ENCODE measurements at regions not wholly inside any gene's neighbourhood (a gene's known extent, or its start where the extent isn't known, plus 50 kb on each side); places are given as distances from the start of the nearest gene placed in this dataset.

GRCh38 chr10:6667150-6667549 lies 87.1 kb upstream of the PRKCQ start:
- POLR2A ChIA-PET: no interaction called here
- H3K27ac ChIP-seq (ENCODE audit: extremely low read depth, low read depth, low read length): no peak overlapping the region
- BruUV-seq (replicated peaks): no TSS peak
- ATAC-seq (no peak), DNase-seq (ENCODE audit: extremely low read depth in 1 of 4, low spot score in 3 of 4) (no peak), FAIRE-seq (no peak)
- in situ Hi-C loops (cut with MboI) (loop anchor here (25.0 kb wide), 1 partner anchor 555 kb away; no protein-coding TSS in a partner anchor), intact Hi-C loops (cut with micrococcal nuclease) (loop anchor here (1.0 to 5.0 kb wide), 2 partner anchors 150 to 250 kb away; no protein-coding TSS in a partner anchor)
- no peaks in the 10 kb centered on the region for H3K36me3 ChIP-seq (ENCODE audit: control insufficient read depth, insufficient read depth, low read length)
- H3K4me1 ChIP-seq (replicated peaks in 1 of 2; ENCODE audit: control insufficient read depth in 2 of 2, insufficient read depth in 2 of 2, low read length in 2 of 2): no peaks in the 10 kb centered on the region
- no peaks in the 10 kb centered on the region for H3K9me3 ChIP-seq (replicated peaks; ENCODE audit: control insufficient read depth, insufficient read depth, low read depth, low read length)
- WGBS (ENCODE audit: insufficient coverage, low coverage, missing lambda C conversion rate): 0% methylated on average over 4 of the region's 4 CpGs
- no peaks in the 10 kb centered on the region for H3K79me2 ChIP-seq (ENCODE audit: control insufficient read depth, insufficient read depth, low read length)
- no peak overlapping the region for H3K4me3 ChIP-seq
- CTCF ChIA-PET (ENCODE audit: low intra/inter-chr PET ratio): interaction anchor here (0.6 to 4.3 kb wide), 4 partner anchors 9 to 250 kb away, joined by 3 to 29 read pairs (median 7); no protein-coding TSS in a partner anchor
- no peaks in the 10 kb centered on the region for H4K20me1 ChIP-seq (replicated peaks; ENCODE audit: control insufficient read depth, insufficient read depth, low read length)
- no peaks in the 10 kb centered on the region for H3K9me1 ChIP-seq (ENCODE audit: control insufficient read depth, insufficient read depth, low read length)
- no peak overlapping the region for H3K9ac ChIP-seq (ENCODE audit: insufficient read depth in 1 of 2, low read depth in 2 of 2, low read length in 2 of 2)
- H3K4me2 ChIP-seq (ENCODE audit: insufficient read depth, low read length): no peak overlapping the region
- peaks cover 0 to 4% of the 10 kb centered on the region in 2 experiments; a peak in 3 of 5 replicates for H3K27me3 ChIP-seq (ENCODE audit: control insufficient read depth in 2 of 2, insufficient read depth in 2 of 2, low read length in 2 of 2)
- no peak overlapping the region for H2AFZ ChIP-seq (ENCODE audit: low read depth, low read length)
- TF ChIP-seq CEBPZ (IDR thresholded peaks at IDR 0.05; ENCODE audit: borderline replicate concordance, low read depth, low read length) (no peak), ZC3H4 (CRISPR knock-in tag; IDR thresholded peaks at IDR 0.05; ENCODE audit: borderline replicate concordance) (no peak), ZNF263 (CRISPR knock-in tag; IDR thresholded peaks at IDR 0.05; ENCODE audit: borderline replicate concordance) (no peak), ZNF695 (CRISPR knock-in tag; IDR thresholded peaks at IDR 0.05) (no peak), ZNF408 (CRISPR knock-in tag; IDR thresholded peaks at IDR 0.05; ENCODE audit: low read depth) (no peak), SAP30 (IDR thresholded peaks at IDR 0.05; ENCODE audit: borderline replicate concordance, insufficient read depth, low read depth, low read length, poor library complexity, severe bottlenecking) (no peak), HNRNPH1 (optimal IDR thresholded peaks at IDR 0.05; ENCODE audit: low read depth, low read length) (no peak), PHF21A (IDR thresholded peaks at IDR 0.05; ENCODE audit: borderline replicate concordance, low read depth) (no peak), LARP7 (IDR thresholded peaks at IDR 0.05) (no peak), CCNT2 (IDR thresholded peaks at IDR 0.05; ENCODE audit: borderline replicate concordance, extremely low read depth, insufficient read length, low read depth, low read length) (no peak)
